IgD-negative memory B cell (primary cell): ENCODE measurements at regions not wholly inside any gene's neighbourhood (a gene's known extent, or its start where the extent isn't known, plus 50 kb on each side); places are given as distances from the start of the nearest gene placed in this dataset.
"Not testable (repeated sequence)": the region's sequence is repeated elsewhere in the genome, so short reads cannot be mapped to it uniquely, and the experiment has no call there.

Source experiments
- H3K27ac Mint-ChIP-seq, 3 donors: one replicate each; pipeline ENCODE4 v1.8.0; 2020 to 2022; ENCODE audit warnings: mild to moderate bottlenecking in 3 of 3, mixed read lengths in 3 of 3, moderate library complexity in 1 of 3
- H3K27me3 Mint-ChIP-seq: one replicate; pipeline ENCODE4 v1.8.0; 2021; ENCODE audit warnings: mixed read lengths
- H3K36me3 Mint-ChIP-seq: one replicate; pipeline ENCODE4 v1.8.0; 2020; ENCODE audit warnings: mild to moderate bottlenecking, mixed read lengths
- H3K4me1 Mint-ChIP-seq, 3 donors: one replicate each; pipeline ENCODE4 v1.8.0; 2020 to 2022; ENCODE audit warnings: mixed read lengths in 3 of 3, mild to moderate bottlenecking in 1 of 3
- H3K4me3 Mint-ChIP-seq, 4 donors: one replicate each; pipeline ENCODE4 v1.8.0; 2020 to 2022; ENCODE audit warnings: mild to moderate bottlenecking in 4 of 4, mixed read lengths in 4 of 4, moderate library complexity in 3 of 4
- H3K9me3 Mint-ChIP-seq, 3 donors: one replicate each; pipeline ENCODE4 v1.8.0; 2020 to 2021; ENCODE audit warnings: mixed read lengths in 3 of 3, mild to moderate bottlenecking in 1 of 3

DNA sequence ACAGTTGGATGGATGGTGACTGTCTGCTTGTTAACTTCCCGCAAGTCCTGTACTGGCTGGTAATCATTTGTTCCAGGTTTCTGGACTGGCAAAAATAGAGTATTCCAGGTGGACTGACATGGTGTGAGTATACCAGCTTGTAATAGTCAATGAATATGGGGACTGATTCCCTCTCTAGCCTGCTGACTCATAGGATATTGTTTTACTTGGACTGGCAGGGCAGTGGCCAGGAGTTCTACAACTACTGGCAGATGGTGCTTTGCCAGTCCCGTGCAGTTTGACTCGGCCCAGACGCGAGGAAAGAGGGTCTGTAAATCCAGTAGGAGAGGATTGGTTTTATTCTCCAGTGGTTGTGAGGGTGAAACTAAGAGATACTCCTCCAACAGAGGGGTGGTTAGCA is 78.0 kb downstream of the PRR15 start:
- Mint-ChIP-seq H3K9me3 (no peaks in the 10 kb centered on the region), H3K36me3 (no peaks in the 10 kb centered on the region), H3K27me3 (peaks cover 3% of the 10 kb centered on the region), H3K27ac (no peak overlapping the region), H3K4me3 (no peak overlapping the region), H3K4me1 (peaks cover 0 to 2% (median 0%) of the 10 kb centered on the region in 3 donors)

DNA sequence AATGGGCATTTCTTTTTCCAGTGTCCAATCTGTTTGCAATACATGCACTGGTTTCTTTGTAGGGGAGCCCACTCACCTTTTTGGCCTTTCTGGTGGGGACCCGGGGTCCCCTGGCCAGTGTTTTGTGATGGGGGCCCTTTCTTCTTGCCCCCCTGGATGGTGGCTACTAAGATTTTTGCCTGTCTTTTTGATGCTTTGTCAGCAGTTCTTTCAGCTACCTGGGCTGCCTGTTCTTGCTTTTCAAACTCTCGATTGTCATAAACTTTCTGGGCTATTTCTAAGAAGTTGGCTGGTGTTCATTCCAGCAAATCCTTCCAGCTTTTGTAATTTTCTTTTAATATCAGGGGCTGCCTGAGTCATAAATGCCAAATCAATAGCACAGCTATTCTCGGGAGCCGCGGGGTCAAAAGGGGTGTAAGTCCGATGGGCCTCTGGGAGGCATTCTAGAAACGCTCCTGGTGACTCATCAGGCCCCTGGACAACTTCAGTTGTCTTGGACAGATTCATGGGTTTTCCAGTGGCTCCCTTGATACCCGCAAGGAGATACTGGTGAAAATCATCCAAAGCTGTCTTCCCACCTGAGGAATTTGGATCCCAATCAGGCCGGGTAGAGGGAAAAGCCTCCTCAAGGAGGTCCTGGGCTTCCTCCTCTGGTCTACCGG is 79.0 kb downstream of the PRR15 start:
- H3K27ac Mint-ChIP-seq, result no peak overlapping the region
- peaks cover 3% of the 10 kb centered on the region for H3K27me3 Mint-ChIP-seq

DNA sequence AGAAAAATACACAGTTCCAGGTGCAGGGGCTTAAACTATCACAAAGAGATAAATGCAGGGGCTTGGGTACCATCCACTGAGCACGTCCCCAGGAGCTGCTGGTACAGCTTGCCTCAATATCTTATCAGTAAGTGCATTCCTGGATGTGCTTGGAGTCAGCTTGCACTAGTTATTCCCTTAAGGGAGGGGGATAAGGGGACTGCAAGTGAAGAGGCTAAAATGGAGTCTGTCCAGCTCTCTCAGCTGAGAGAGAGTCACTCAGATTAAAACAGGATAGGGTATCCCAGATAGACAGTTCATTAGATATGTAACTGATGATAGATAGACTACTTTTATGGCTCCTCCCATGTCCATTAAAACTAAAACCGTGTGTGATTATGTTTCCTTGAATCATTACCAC is 82.5 kb downstream of the PRR15 start:
- H3K9me3 Mint-ChIP-seq, H3K27ac Mint-ChIP-seq, H3K36me3 Mint-ChIP-seq, H3K4me3 Mint-ChIP-seq, H3K4me1 Mint-ChIP-seq, H3K27me3 Mint-ChIP-seq: not testable (repeated sequence)

More for the DNA sequence above, 79.0 kb downstream of the PRR15 start:
- Mint-ChIP-seq H3K9me3 (no peaks in the 10 kb centered on the region), H3K4me3 (no peak overlapping the region), H3K4me1 (peaks cover 0 to 2% (median 0%) of the 10 kb centered on the region in 3 donors), H3K36me3 (no peaks in the 10 kb centered on the region)

DNA sequence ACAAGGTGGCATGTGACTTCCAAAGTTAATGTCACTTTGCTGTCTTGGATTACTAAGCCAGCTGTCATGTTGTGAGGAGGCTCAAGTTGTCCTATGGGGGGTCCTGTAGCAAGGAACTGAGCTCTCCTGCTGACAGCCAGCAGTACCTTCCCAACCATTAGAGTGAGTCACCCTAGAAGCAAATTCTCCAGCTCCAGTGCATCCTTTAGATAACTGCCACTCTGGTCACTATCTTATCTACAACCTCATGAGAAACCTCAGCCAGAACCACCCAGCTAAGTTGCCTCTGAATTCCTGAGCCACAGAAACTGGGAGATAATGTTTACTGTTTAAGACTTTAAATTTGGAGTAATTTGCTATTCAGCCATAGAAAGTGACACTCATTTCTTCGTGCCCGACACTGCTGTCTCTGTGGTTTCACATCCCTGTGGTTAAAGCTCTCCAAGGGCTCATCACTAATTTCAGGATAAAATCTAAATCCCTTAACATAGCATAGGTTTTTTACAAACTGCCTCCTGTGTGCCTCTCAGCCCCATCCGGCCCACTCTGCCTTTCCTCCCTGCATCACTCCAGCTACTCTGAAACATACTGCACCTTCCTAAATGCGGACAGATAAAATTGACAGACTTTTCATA is 83.5 kb downstream of the PRR15 start:
- Mint-ChIP-seq H3K4me1 (peaks cover 0 to 2% (median 0%) of the 10 kb centered on the region in 3 donors), H3K27ac (no peak overlapping the region), H3K36me3 (no peaks in the 10 kb centered on the region), H3K9me3 (no peaks in the 10 kb centered on the region), H3K27me3 (peaks cover 7% of the 10 kb centered on the region), H3K4me3 (no peak overlapping the region)

DNA sequence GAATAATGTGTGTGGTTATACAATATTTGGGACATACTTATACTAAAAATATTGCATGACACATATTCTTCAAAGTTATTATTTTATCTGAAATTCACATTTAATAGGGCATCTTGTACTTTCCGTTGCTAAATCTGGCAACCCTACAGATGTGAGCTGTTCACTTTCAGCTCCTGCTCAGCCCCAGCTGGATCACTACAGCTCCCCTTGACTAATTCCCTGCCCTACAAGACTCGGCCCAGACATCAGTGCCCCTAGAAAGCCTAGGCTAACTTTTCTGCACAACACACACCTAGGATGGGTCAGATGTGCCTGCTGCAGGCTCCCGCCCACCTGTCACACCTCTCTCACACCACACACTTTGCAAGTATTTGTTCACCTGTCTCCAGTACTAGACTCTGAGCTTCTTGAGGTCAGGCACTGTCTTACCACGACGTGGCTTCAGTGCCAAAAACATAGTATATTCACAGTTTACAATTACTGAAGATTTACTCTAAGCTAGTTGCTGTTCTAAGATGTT is 84.1 kb downstream of the PRR15 start:
- H3K4me1 Mint-ChIP-seq, H3K4me3 Mint-ChIP-seq, H3K27me3 Mint-ChIP-seq, H3K27ac Mint-ChIP-seq, H3K36me3 Mint-ChIP-seq, H3K9me3 Mint-ChIP-seq: not testable (repeated sequence)

DNA sequence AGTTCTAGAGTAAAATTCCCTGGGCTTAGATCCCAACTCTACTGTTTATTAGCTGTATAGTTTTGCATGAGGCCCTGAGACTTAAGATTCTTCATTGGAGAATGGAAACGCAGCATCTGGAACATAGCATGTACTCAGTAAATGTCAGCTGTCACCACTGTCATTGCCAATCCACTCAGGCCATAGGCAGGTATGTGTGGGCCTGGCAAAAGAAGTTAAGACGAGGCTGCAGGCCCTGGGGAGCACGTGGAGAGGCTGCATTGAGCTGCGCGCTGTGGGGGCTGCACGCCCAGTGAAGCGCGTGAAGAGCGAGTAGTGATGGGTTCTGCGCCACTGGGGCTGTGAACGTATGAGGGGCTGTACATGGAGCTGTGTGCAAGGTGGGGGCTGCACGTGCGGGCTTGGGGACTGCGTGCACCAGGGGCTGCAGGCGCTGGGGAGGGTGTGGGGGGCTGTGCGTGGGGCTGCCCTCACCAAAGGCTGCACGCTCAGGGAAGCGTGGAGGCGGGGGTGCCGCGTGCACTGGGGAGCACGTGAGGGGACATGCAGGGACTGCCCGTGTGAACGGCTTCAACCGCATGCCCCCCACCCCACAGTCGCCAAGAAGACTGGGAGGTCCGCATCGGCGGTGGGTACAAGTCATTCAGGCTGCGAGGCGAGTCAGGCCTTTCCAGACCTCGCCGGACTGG is 85.5 kb downstream of the PRR15 start:
- H3K36me3 Mint-ChIP-seq, result no peaks in the 10 kb centered on the region
- no peak overlapping the region for H3K27ac Mint-ChIP-seq
- no peak overlapping the region for H3K4me3 Mint-ChIP-seq
- H3K9me3 Mint-ChIP-seq, result no peaks in the 10 kb centered on the region
- H3K4me1 Mint-ChIP-seq, result peaks cover 0 to 2% (median 0%) of the 10 kb centered on the region in 3 donors
- peaks cover 4% of the 10 kb centered on the region for H3K27me3 Mint-ChIP-seq

DNA sequence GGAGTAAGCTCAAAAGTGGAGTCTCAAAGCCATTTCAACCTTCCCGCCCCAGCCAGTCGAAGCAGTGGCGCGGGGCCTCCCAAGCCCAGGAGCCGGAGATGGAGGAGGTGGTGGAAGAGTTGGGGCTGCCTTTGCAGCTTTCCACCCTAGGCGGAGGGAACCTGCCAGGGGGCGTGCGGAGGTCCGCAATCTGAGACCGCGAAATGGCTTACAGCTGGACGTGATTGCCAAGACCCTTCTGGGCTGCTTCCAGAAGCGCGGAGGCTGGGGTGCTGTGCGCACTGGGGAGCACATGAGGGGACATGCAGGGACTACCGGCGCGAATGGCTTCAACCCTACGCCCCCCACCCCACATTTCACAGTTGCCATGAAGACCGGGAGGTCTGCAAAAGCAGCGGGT is 86.2 kb downstream of the PRR15 start:
- Mint-ChIP-seq H3K4me3 (no peak overlapping the region), H3K4me1 (peaks cover 0 to 2% (median 0%) of the 10 kb centered on the region in 3 donors), H3K27ac (no peak overlapping the region), H3K27me3 (peaks cover 4% of the 10 kb centered on the region), H3K36me3 (no peaks in the 10 kb centered on the region), H3K9me3 (no peaks in the 10 kb centered on the region)

DNA sequence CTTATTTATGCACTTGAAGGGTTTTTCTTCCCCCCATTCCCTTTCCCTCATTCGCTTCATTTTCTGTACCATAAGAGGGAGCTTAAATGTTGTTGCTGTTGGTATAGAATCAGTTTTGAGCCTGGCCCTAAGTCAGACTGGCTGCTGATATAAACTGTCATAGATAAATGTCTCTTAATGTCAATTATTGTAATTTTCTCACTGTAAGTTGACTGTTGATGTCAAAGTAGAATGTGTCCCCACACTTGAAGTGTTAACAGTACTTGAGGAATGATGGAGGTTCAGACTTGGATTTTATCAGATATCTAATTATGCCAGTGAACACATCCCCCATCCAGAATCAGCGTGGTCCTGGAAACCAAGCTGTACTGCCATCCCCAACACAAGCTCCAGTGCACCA is 87.8 kb downstream of the PRR15 start:
- no peaks in the 10 kb centered on the region for H3K36me3 Mint-ChIP-seq
- H3K27me3 Mint-ChIP-seq, result peaks cover 4% of the 10 kb centered on the region
- peaks cover 0 to 2% (median 0%) of the 10 kb centered on the region in 3 donors for H3K4me1 Mint-ChIP-seq
- no peaks in the 10 kb centered on the region for H3K9me3 Mint-ChIP-seq
- H3K4me3 Mint-ChIP-seq, result no peak overlapping the region
- H3K27ac Mint-ChIP-seq, result no peak overlapping the region

DNA sequence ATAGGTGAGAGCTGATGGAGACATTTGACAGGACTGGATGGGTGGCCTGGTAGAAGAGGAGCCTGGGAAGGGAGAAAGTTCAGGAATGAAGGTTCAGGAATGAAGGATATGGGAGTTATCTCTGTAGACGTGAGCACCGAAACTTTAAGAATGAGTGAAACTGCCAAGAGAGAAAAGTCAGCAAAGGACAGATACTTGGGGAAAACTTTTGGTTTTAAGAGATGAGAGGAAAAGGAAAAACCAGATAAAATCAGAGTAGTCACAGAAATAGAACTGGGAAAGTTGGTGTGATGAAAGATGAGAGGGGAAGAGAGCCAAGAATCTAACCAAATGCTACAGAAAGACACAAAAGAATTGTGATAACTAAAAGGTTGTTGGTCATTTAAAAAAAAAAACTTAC is 88.9 kb downstream of the PRR15 start:
- Mint-ChIP-seq H3K27ac (no peak overlapping the region), H3K27me3 (peaks cover 4% of the 10 kb centered on the region), H3K9me3 (no peaks in the 10 kb centered on the region), H3K4me3 (no peak overlapping the region), H3K4me1 (peaks cover 0 to 2% (median 0%) of the 10 kb centered on the region in 3 donors), H3K36me3 (no peaks in the 10 kb centered on the region)

DNA sequence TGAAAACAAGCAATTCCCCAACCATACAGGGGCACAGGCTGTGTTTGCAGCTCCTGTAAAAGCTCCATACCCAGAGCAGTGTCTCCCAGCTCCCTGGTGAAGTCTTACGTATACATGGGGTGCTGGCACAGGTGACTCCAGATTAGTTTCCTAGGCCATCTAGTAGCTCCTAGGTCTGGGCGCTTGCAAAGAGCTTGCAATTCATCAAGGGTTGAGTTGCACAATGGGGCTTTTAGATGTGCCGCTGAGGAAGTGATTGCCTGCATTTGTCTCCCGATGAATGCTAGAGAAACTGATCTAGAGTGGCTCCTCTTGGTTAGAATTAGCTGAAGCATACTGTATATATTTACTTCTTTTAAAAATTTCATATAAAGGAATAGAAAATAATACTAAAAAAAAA is 90.7 kb downstream of the PRR15 start:
- H3K27ac Mint-ChIP-seq, H3K27me3 Mint-ChIP-seq, H3K9me3 Mint-ChIP-seq, H3K4me1 Mint-ChIP-seq, H3K36me3 Mint-ChIP-seq, H3K4me3 Mint-ChIP-seq: not testable (repeated sequence)

DNA sequence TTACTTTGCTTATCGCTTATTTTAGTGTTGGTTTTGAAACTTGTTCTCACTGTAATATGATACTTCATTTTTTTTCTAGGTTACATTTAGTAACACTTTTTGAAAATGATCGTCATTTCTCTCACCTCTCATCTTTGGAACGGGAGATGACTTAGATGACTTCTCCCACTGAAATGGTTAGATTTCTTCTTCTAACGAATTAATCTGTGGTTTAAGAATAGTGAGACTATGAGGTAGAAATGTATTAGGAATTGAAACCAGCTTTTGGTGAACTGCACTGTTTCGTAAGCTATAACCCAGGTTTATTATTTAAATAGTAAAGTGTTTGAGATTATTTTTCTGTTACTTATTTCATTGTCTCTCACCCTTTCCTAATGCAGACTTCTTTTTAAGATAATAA is 93.7 kb downstream of the PRR15 start:
- Mint-ChIP-seq H3K4me1 (no peaks in the 10 kb centered on the region), H3K9me3 (peaks cover 0 to 2% (median 0%) of the 10 kb centered on the region in 3 donors), H3K27ac (no peak overlapping the region), H3K27me3 (peaks cover 3% of the 10 kb centered on the region), H3K4me3 (no peak overlapping the region), H3K36me3 (no peaks in the 10 kb centered on the region)

DNA sequence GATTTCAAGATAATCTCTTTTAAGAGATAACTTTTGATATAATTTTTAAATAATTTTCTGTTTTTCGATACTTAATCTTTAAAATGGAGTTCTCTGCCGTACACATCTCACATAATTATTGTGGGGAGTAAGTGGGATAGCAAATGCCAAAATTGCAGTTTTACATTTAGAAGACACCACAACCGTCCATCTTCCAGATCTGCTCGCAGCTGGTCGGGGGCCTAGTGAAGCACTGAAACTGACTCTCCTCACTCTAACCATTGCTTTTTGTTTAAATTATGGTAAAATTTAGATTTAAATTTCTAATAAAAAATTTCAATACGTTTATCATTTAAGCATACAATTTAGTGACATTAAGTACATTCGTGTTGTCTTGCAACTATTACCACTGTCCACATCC is 94.2 kb downstream of the PRR15 start:
- Mint-ChIP-seq H3K27me3 (peaks cover 3% of the 10 kb centered on the region), H3K27ac (no peak overlapping the region), H3K4me3 (no peak overlapping the region), H3K4me1 (no peaks in the 10 kb centered on the region), H3K36me3 (no peaks in the 10 kb centered on the region), H3K9me3 (peaks cover 0 to 2% (median 2%) of the 10 kb centered on the region in 3 donors)

DNA sequence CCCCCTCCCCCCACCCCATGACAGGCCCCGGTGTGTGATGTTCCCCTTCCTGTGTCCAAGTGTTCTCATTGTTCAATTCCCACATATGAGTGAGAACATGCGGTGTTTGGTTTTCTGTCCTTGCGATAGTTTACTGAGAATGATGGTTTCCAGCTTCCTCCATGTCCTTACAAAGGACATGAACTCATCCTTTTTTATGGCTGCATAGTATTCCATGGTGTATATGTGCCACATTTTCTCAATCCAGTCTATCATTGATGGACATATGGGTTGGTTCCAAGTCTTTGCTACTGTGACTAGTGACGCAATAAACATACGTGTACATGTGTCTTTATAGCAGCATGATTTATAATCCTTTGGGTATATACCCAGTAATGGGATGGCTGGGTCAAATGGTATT is 95.6 kb downstream of the PRR15 start:
- H3K36me3 Mint-ChIP-seq, H3K27ac Mint-ChIP-seq, H3K9me3 Mint-ChIP-seq, H3K4me1 Mint-ChIP-seq, H3K4me3 Mint-ChIP-seq, H3K27me3 Mint-ChIP-seq: not testable (repeated sequence)

DNA sequence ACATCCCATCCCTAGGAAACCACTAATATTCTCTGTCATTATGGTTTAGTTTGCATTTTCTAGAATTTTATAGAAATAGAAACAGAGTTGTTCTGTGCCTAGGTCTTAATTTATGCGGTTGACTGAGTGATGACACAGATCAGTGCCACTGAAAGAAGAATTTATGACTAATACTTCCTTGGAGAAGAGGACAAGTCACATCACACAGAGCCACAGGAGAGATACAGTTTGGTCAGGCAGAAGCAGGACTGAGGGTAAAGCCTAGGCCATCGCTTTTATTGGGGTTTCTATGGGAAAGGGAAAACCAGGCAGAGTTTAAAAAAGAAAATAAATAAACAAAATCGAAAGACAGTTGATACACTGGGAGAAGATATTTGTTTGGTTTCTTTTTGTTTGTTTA is 99.3 kb downstream of the PRR15 start:
- not testable (repeated sequence) for H3K9me3 Mint-ChIP-seq, H3K4me1 Mint-ChIP-seq, H3K27ac Mint-ChIP-seq, H3K36me3 Mint-ChIP-seq, H3K4me3 Mint-ChIP-seq, H3K27me3 Mint-ChIP-seq

DNA sequence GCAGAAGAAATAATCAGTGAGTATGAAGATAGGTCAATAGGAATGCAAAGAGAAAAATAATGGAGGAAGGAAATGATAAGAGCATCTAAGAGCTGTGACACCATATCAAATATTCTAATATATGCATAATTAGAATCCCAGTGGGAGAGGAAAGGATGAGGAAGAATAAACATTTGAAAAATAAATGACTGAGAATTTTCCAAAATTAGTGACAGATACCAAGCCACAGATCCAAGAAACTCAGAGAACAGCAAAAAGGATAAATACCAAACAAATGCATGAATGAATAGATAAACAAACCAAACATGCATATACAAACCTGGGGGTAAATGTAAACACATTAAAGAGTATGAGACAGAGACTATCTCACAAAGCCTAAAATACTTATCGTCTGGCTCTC is 101.4 kb downstream of the PRR15 start:
- H3K27me3 Mint-ChIP-seq, H3K36me3 Mint-ChIP-seq, H3K4me3 Mint-ChIP-seq, H3K4me1 Mint-ChIP-seq, H3K27ac Mint-ChIP-seq: not testable (repeated sequence)
- peaks cover 2 to 10% (median 7%) of the 10 kb centered on the region in 3 donors for H3K9me3 Mint-ChIP-seq
